ENCODE measurements at regions not wholly inside any gene's neighbourhood (a gene's known extent, or its start where the extent isn't known, plus 50 kb on each side); places are given as distances from the start of the nearest gene placed in this dataset.

DNA sequence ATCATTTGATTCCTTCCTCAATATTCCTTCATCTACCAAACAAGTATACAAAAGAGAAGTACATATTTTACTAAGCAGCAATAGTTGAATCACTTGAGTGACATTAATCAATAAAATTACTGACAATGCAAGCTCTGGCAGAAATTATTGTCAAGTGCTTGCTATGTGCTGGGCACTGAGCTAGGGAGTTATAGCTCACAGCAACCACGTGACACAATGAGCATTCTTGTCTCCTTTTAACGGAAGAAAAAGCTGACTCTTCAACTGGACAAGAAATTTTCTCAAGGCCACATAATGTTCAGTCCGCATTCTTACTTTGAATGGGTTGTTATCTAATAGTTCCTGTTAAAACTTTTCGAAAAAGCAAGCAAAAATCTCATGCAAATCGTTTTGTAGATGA, 500.1 kb downstream of the PYDC2 start:
- TF ChIP-seq, protein P1, sequence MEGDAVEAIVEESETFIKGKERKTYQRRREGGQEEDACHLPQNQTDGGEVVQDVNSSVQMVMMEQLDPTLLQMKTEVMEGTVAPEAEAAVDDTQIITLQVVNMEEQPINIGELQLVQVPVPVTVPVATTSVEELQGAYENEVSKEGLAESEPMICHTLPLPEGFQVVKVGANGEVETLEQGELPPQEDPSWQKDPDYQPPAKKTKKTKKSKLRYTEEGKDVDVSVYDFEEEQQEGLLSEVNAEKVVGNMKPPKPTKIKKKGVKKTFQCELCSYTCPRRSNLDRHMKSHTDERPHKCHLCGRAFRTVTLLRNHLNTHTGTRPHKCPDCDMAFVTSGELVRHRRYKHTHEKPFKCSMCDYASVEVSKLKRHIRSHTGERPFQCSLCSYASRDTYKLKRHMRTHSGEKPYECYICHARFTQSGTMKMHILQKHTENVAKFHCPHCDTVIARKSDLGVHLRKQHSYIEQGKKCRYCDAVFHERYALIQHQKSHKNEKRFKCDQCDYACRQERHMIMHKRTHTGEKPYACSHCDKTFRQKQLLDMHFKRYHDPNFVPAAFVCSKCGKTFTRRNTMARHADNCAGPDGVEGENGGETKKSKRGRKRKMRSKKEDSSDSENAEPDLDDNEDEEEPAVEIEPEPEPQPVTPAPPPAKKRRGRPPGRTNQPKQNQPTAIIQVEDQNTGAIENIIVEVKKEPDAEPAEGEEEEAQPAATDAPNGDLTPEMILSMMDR (IDR thresholded peaks at IDR 0.05; ENCODE audit: low read depth, low read length, poor library complexity, severe bottlenecking) = no peak
- no peak for TF ChIP-seq EZH2phosphoT487 (IDR thresholded peaks at IDR 0.05; ENCODE audit: borderline replicate concordance, low read length)

All from DOHH2 (cell line).